HepG2 (cell line): ENCODE measurements at regions not wholly inside any gene's neighbourhood (a gene's known extent, or its start where the extent isn't known, plus 50 kb on each side); places are given as distances from the start of the nearest gene placed in this dataset.

ENCODE experiments used
- ATAC-seq: fragments of 200-7000 bp; cut with Tn5 transposase; 3 replicates; pipeline ENCODE4 v1.9.1; 2020; ENCODE audit warnings: mild to moderate bottlenecking, moderate library complexity
- BruUV-seq: library from RNA; stranded (reverse); fragments of 400-500 nt; replicated peaks from 2 replicates; lab custom pipeline; 2021; lab: Mats Ljungman, UMichigan
- CTCF ChIA-PET: fragments of 300-600 bp; formaldehyde crosslinking; extraction: SDS; loops from one replicate; lab custom pipeline; 2021; ENCODE audit warnings: low total read pairs, inconsistent platforms, low intra/inter-chr PET ratio; lab: Yijun Ruan, JAX
- POLR2A ChIA-PET: fragments of 350-600 bp; sonication (Branson Sonifier 250); formaldehyde crosslinking; loops from one replicate; lab custom pipeline; 2020; ENCODE audit warnings: antibody characterized with exemption, inconsistent platforms; lab: Yijun Ruan, JAX
- DNase-seq: peaks from one replicate; pipeline ENCODE4 v3.0.0-alpha.2; 2015; ENCODE audit warnings: low spot score
- FAIRE-seq: peaks from 3 replicates; lab custom pipeline; 2011; peaks lifted over from hg19 to GRCh38; lab: Jason Lieb, UNC
- H2AFZ ChIP-seq: one replicate; pipeline ENCODE4 v1.6.1; 2011; ENCODE audit warnings: low read length, inconsistent platforms
- H3K27ac ChIP-seq: fragments of 300-600 bp; 3 replicates; pipeline ENCODE4 v1.8.0; 2011; ENCODE audit warnings: mixed run types, mild to moderate bottlenecking, mixed read lengths, low read length, inconsistent platforms; ENCODE audit not compliant: insufficient read depth; ENCODE audit errors: extremely low read length
- H3K27me3 ChIP-seq, 2 experiments: fragments of 200-600 bp in 1 of 2; 2 replicates in 1 of 2; 3 replicates in 1 of 2; pipeline versions ENCODE4 v1.6.0 to v1.8.0; 2011; ENCODE audit warnings: low read length in 2 of 2, mild to moderate bottlenecking in 2 of 2, moderate library complexity in 2 of 2, inconsistent platforms in 1 of 2; ENCODE audit not compliant: insufficient read depth in 2 of 2, control insufficient read depth in 1 of 2
- H3K36me3 ChIP-seq, 2 experiments: fragments of 200-600 bp in 1 of 2; replicated peaks in 1 of 2; 2 replicates in 1 of 2; 3 replicates in 1 of 2; pipeline versions ENCODE4 v1.5.1 to v1.8.0; 2011; ENCODE audit warnings: low read length in 2 of 2, inconsistent platforms in 1 of 2; ENCODE audit not compliant: insufficient read depth in 2 of 2, control insufficient read depth in 1 of 2
- H3K4me1 ChIP-seq: 2 replicates; pipeline ENCODE4 v1.5.1; 2012; ENCODE audit warnings: low read length, inconsistent platforms; ENCODE audit not compliant: insufficient read depth
- H3K4me2 ChIP-seq: 2 replicates; pipeline ENCODE4 v1.6.0; 2011; ENCODE audit warnings: low read depth, low read length, inconsistent platforms
- H3K4me3 ChIP-seq, 3 experiments: fragments of 200-600 bp in 1 of 3; sonication (generic), shearing (Covaris generic) in 1 of 3; replicated peaks in 1 of 3; 2 replicates each; pipeline ENCODE4 v1.5.1; 2011 to 2016; ENCODE audit warnings: low read length in 3 of 3, inconsistent platforms in 2 of 3, low read depth in 2 of 3, mild to moderate bottlenecking in 2 of 3, control low read depth in 1 of 3, mixed read lengths in 1 of 3; ENCODE audit not compliant: insufficient read depth in 1 of 3
- H3K79me2 ChIP-seq: one replicate; pipeline ENCODE4 v1.6.1; 2011; ENCODE audit warnings: low read length, inconsistent platforms; ENCODE audit not compliant: insufficient read depth
- H3K9ac ChIP-seq: 2 replicates; pipeline ENCODE4 v1.6.0; 2011; ENCODE audit warnings: mild to moderate bottlenecking, low read depth, low read length, inconsistent platforms; ENCODE audit not compliant: insufficient read depth
- H3K9me3 ChIP-seq: 2 replicates; pipeline ENCODE4 v1.5.1; 2012; ENCODE audit warnings: mild to moderate bottlenecking, low read length
- H4K20me1 ChIP-seq: 2 replicates; pipeline ENCODE4 v1.6.0; 2011; ENCODE audit warnings: inconsistent platforms, mild to moderate bottlenecking, low read length, moderate library complexity; ENCODE audit not compliant: insufficient read depth
- RFX3 ChIP-seq: IDR thresholded peaks from 2 replicates; pipeline ENCODE4 v1.6.1; 2016; ENCODE audit warnings: missing biosample characterization, missing genetic modification reagents
- SSRP1 ChIP-seq: IDR thresholded peaks from 2 replicates; pipeline ENCODE4 v1.6.1; 2016; ENCODE audit warnings: control low read depth
- XBP1 ChIP-seq: sonication (generic); formaldehyde crosslinking; IDR thresholded peaks from 2 replicates; pipeline ENCODE4 v1.5.0; 2020; ENCODE audit warnings: missing genetic modification reagents
- ZBTB26 ChIP-seq: IDR thresholded peaks from 2 replicates; pipeline ENCODE4 v1.6.1; 2016; ENCODE audit warnings: missing compliant biosample characterization, missing genetic modification reagents, borderline replicate concordance
- ZBTB40 ChIP-seq, 2 experiments: fragments of 450-650 bp in 1 of 2; sonication (generic) in 1 of 2; formaldehyde crosslinking in 1 of 2; IDR thresholded peaks; 2 replicates each; pipeline versions ENCODE4 v1.6.1 to v1.8.0; 2016 to 2022; ENCODE audit warnings: antibody characterized with exemption in 1 of 2, mild to moderate bottlenecking in 1 of 2, missing genetic modification reagents in 1 of 2
- ZIK1 ChIP-seq: sonication (generic); formaldehyde crosslinking; IDR thresholded peaks from 2 replicates; pipeline ENCODE4 v1.5.0; 2020; ENCODE audit warnings: mild to moderate bottlenecking, low read depth, missing genetic modification reagents, borderline replicate concordance
- ZNF484 ChIP-seq: sonication (generic); formaldehyde crosslinking; IDR thresholded peaks from 2 replicates; pipeline ENCODE4 v1.5.1; 2020; ENCODE audit warnings: mild to moderate bottlenecking, low read depth, missing genetic modification reagents, borderline replicate concordance
- ZNF549 ChIP-seq: sonication (generic); formaldehyde crosslinking; IDR thresholded peaks from 2 replicates; pipeline ENCODE4 v1.5.0; 2020; ENCODE audit warnings: missing genetic modification reagents
- ZNF777 ChIP-seq: sonication (generic); formaldehyde crosslinking; IDR thresholded peaks from 2 replicates; pipeline ENCODE4 v1.4.0; 2020; ENCODE audit warnings: missing genetic modification reagents
- WGBS: methylation state at CpG from one replicate; pipeline ENCODE4 v1.1.6; 2017; ENCODE audit warnings: low lambda C conversion rate; 5-methylcytosine and 5-hydroxymethylcytosine counted together
- in situ Hi-C: cut with HindIII; loops from 2 replicates; pipeline ENCODE4 v1.10.0; 2017; ENCODE audit warnings: low pct_unique_long_range_greater_than_20kb; ENCODE audit not compliant: extremely low pct_ligation_motif_present
- intact Hi-C: fragments of 100-400 bp; cut with micrococcal nuclease; formaldehyde crosslinking; loops from one replicate; pipeline ENCODE4 v1.10.0; 2022; ENCODE audit not compliant: unreplicated experiment
- TF ChIP-seq, protein P1 (sequence below): sonication (generic); formaldehyde crosslinking; IDR thresholded peaks from 2 replicates; pipeline ENCODE4 v1.5.0; 2020; ENCODE audit warnings: missing genetic modification reagents, mild to moderate bottlenecking, borderline replicate concordance

DNA sequence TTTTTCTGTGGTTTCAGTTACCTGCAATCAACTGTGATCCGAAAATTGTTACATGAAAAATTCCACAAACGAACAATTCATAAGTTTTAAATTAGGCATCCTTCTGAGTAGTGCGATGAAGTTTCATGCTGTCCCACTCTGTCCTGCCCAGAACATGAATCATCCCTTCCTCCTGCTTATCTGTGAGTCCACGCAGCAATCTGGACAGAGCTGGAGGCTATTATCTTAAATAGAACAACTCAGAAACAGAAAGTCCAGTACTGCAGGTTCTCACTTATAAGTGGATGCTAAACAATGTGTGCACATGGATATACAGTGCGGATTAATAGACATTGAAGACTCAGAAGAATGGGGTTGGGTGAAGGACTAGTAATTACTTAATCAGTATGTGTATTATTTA is 583.7 kb upstream of the SPRY2 start (continued):
- no peak for TF ChIP-seq ZBTB40 (IDR thresholded peaks at IDR 0.05)
- no peak for TF ChIP-seq ZBTB40 (CRISPR knock-in tag; IDR thresholded peaks at IDR 0.05)
- no peak for TF ChIP-seq ZNF777 (CRISPR knock-in tag)
- TF ChIP-seq, all 625 proteins: peak for 0

- in situ Hi-C loops = no loop called here
- ATAC-seq = no peak
- POLR2A ChIA-PET = no interaction called here
- TF ChIP-seq SSRP1 (CRISPR knock-in tag) (no peak), XBP1 (CRISPR knock-in tag) (no peak), ZIK1 (no peak), ZNF549 (no peak), ZNF484 (CRISPR knock-in tag) (no peak), RFX3 (CRISPR knock-in tag) (no peak), ZBTB26 (CRISPR knock-in tag) (no peak)
- TF ChIP-seq, protein P1, sequence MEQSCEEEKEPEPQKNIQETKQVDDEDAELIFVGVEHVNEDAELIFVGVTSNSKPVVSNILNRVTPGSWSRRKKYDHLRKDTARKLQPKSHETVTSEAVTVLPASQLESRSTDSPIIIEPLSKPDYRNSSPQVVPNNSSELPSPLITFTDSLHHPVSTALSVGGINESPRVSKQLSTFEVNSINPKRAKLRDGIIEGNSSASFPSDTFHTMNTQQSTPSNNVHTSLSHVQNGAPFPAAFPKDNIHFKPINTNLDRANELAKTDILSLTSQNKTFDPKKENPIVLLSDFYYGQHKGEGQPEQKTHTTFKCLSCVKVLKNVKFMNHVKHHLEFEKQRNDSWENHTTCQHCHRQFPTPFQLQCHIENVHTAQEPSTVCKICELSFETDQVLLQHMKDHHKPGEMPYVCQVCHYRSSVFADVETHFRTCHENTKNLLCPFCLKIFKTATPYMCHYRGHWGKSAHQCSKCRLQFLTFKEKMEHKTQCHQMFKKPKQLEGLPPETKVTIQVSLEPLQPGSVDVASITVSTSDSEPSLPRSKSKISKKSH (CRISPR knock-in tag) = no peak
Observed at GRCh38 chr13:80923907-80924306, 583.0 kb upstream of the SPRY2 start.

More at GRCh38 chr13:80923907-80924306, 583.0 kb upstream of the SPRY2 start:
- Histone ChIP-seq H3K36me3 (no peaks in the 10 kb centered on the region), H3K4me1 (no peaks in the 10 kb centered on the region), H3K9ac (no peak overlapping the region), H4K20me1 (no peaks in the 10 kb centered on the region), H3K27ac (no peak overlapping the region), H3K4me2 (no peak overlapping the region), H3K9me3 (no peaks in the 10 kb centered on the region), H3K27me3 (no peaks in the 10 kb centered on the region; a peak in 1 of 5 replicates), H3K79me2 (no peaks in the 10 kb centered on the region), H3K4me3 (no peak overlapping the region), H2AFZ (no peak overlapping the region)
- BruUV-seq = no TSS peak
- intact Hi-C loops = no loop called here
- 68% methylated on average over 3 of the region's 3 CpGs for WGBS
- DNase-seq = no peak
- FAIRE-seq = no peak
- CTCF ChIA-PET = no interaction called here
